GM21526 (cell line): ENCODE measurements at regions not wholly inside any gene's neighbourhood (a gene's known extent, or its start where the extent isn't known, plus 50 kb on each side); places are given as distances from the start of the nearest gene placed in this dataset.
"Not testable (repeated sequence)": the region's sequence is repeated elsewhere in the genome, so short reads cannot be mapped to it uniquely, and the experiment has no call there.

Experiments used
- ATAC-seq: cut with Tn5 transposase; IDR thresholded peaks from one replicate; pipeline ENCODE4 v1.9.1; 2021; ENCODE audit warnings: moderate library complexity; ENCODE audit not compliant: unreplicated experiment, low FRiP score

- no peak for ATAC-seq
These were observed 123.3 kb downstream of the CCER1 start for GRCh38 chr12:90831712-90832111.

- ATAC-seq, result no peak
These were observed 125.9 kb downstream of the CCER1 start for GRCh38 chr12:90829044-90829443.

- no peak for ATAC-seq
These were observed 126.4 kb downstream of the CCER1 start for GRCh38 chr12:90828621-90829020.

GRCh38 chr12:90827567-90827966, 127.4 kb downstream of the CCER1 start:
- ATAC-seq, result no peak

- ATAC-seq, result no peak
These were observed 128.9 kb downstream of the CCER1 start for GRCh38 chr12:90826036-90826435.

GRCh38 chr12:90823859-90824258, 131.1 kb downstream of the CCER1 start:
- no peak for ATAC-seq

GRCh38 chr12:90819709-90820108, 135.3 kb downstream of the CCER1 start:
- ATAC-seq, result no peak

- ATAC-seq, result no peak
These were observed 138.5 kb downstream of the CCER1 start for GRCh38 chr12:90816353-90817089.

GRCh38 chr12:90809940-90810339, 145.0 kb downstream of the CCER1 start:
- no peak for ATAC-seq

- ATAC-seq, result no peak
These were observed 146.4 kb downstream of the CCER1 start for GRCh38 chr12:90808568-90808967.

- ATAC-seq, result no peak
These were observed 152.2 kb downstream of the CCER1 start for GRCh38 chr12:90802727-90803126.

- ATAC-seq, result no peak
These were observed 153.2 kb downstream of the CCER1 start for GRCh38 chr12:90801776-90802175.

- ATAC-seq, result no peak
These were observed 160.8 kb downstream of the CCER1 start for GRCh38 chr12:90794212-90794611.

- ATAC-seq, result not testable (repeated sequence)
These were observed 162.3 kb downstream of the CCER1 start for GRCh38 chr12:90792718-90793117.

- no peak for ATAC-seq
These were observed 163.5 kb downstream of the CCER1 start for GRCh38 chr12:90791445-90791844.

GRCh38 chr12:90790747-90791146, 164.2 kb downstream of the CCER1 start:
- ATAC-seq, result no peak

- no peak for ATAC-seq
These were observed 181.5 kb downstream of the CCER1 start for GRCh38 chr12:90773491-90773890.

GRCh38 chr12:90770861-90771260, 184.1 kb downstream of the CCER1 start:
- no peak for ATAC-seq

GRCh38 chr12:90757957-90758356, 197.0 kb downstream of the CCER1 start:
- no peak for ATAC-seq

- no peak for ATAC-seq
These were observed 209.8 kb downstream of the CCER1 start for GRCh38 chr12:90745211-90745610.

- no peak for ATAC-seq
These were observed 213.4 kb downstream of the CCER1 start for GRCh38 chr12:90741611-90742010.

GRCh38 chr12:90729736-90730135, 225.2 kb downstream of the CCER1 start:
- no peak for ATAC-seq

- no peak for ATAC-seq
These were observed 242.3 kb downstream of the CCER1 start for GRCh38 chr12:90712671-90713070.
